HepG2 (cell line): ENCODE measurements at regions not wholly inside any gene's neighbourhood (a gene's known extent, or its start where the extent isn't known, plus 50 kb on each side); places are given as distances from the start of the nearest gene placed in this dataset.

Experiments used
- ATAC-seq: fragments of 200-7000 bp; cut with Tn5 transposase; 3 replicates; pipeline ENCODE4 v1.9.1; 2020; ENCODE audit warnings: mild to moderate bottlenecking, moderate library complexity
- BruUV-seq: library from RNA; stranded (reverse); fragments of 400-500 nt; replicated peaks from 2 replicates; lab custom pipeline; 2021; lab: Mats Ljungman, UMichigan
- CTCF ChIA-PET: fragments of 300-600 bp; formaldehyde crosslinking; extraction: SDS; loops from one replicate; lab custom pipeline; 2021; ENCODE audit warnings: low total read pairs, inconsistent platforms, low intra/inter-chr PET ratio; lab: Yijun Ruan, JAX
- POLR2A ChIA-PET: fragments of 350-600 bp; sonication (Branson Sonifier 250); formaldehyde crosslinking; loops from one replicate; lab custom pipeline; 2020; ENCODE audit warnings: antibody characterized with exemption, inconsistent platforms; lab: Yijun Ruan, JAX
- DNase-seq: peaks from one replicate; pipeline ENCODE4 v3.0.0-alpha.2; 2015; ENCODE audit warnings: low spot score
- FAIRE-seq: peaks from 3 replicates; lab custom pipeline; 2011; peaks lifted over from hg19 to GRCh38; lab: Jason Lieb, UNC
- H2AFZ ChIP-seq: one replicate; pipeline ENCODE4 v1.6.1; 2011; ENCODE audit warnings: low read length, inconsistent platforms
- H3K27ac ChIP-seq: fragments of 300-600 bp; 3 replicates; pipeline ENCODE4 v1.8.0; 2011; ENCODE audit warnings: mixed run types, mild to moderate bottlenecking, mixed read lengths, low read length, inconsistent platforms; ENCODE audit not compliant: insufficient read depth; ENCODE audit errors: extremely low read length
- H3K27me3 ChIP-seq, 2 experiments: fragments of 200-600 bp in 1 of 2; 2 replicates in 1 of 2; 3 replicates in 1 of 2; pipeline versions ENCODE4 v1.6.0 to v1.8.0; 2011; ENCODE audit warnings: low read length in 2 of 2, mild to moderate bottlenecking in 2 of 2, moderate library complexity in 2 of 2, inconsistent platforms in 1 of 2; ENCODE audit not compliant: insufficient read depth in 2 of 2, control insufficient read depth in 1 of 2
- H3K36me3 ChIP-seq, 2 experiments: fragments of 200-600 bp in 1 of 2; replicated peaks in 1 of 2; 2 replicates in 1 of 2; 3 replicates in 1 of 2; pipeline versions ENCODE4 v1.5.1 to v1.8.0; 2011; ENCODE audit warnings: low read length in 2 of 2, inconsistent platforms in 1 of 2; ENCODE audit not compliant: insufficient read depth in 2 of 2, control insufficient read depth in 1 of 2
- H3K4me1 ChIP-seq: 2 replicates; pipeline ENCODE4 v1.5.1; 2012; ENCODE audit warnings: low read length, inconsistent platforms; ENCODE audit not compliant: insufficient read depth
- H3K4me2 ChIP-seq: 2 replicates; pipeline ENCODE4 v1.6.0; 2011; ENCODE audit warnings: low read depth, low read length, inconsistent platforms
- H3K4me3 ChIP-seq, 3 experiments: fragments of 200-600 bp in 1 of 3; sonication (generic), shearing (Covaris generic) in 1 of 3; replicated peaks in 1 of 3; 2 replicates each; pipeline ENCODE4 v1.5.1; 2011 to 2016; ENCODE audit warnings: low read length in 3 of 3, inconsistent platforms in 2 of 3, low read depth in 2 of 3, mild to moderate bottlenecking in 2 of 3, control low read depth in 1 of 3, mixed read lengths in 1 of 3; ENCODE audit not compliant: insufficient read depth in 1 of 3
- H3K79me2 ChIP-seq: one replicate; pipeline ENCODE4 v1.6.1; 2011; ENCODE audit warnings: low read length, inconsistent platforms; ENCODE audit not compliant: insufficient read depth
- H3K9ac ChIP-seq: 2 replicates; pipeline ENCODE4 v1.6.0; 2011; ENCODE audit warnings: mild to moderate bottlenecking, low read depth, low read length, inconsistent platforms; ENCODE audit not compliant: insufficient read depth
- H3K9me3 ChIP-seq: 2 replicates; pipeline ENCODE4 v1.5.1; 2012; ENCODE audit warnings: mild to moderate bottlenecking, low read length
- H4K20me1 ChIP-seq: 2 replicates; pipeline ENCODE4 v1.6.0; 2011; ENCODE audit warnings: inconsistent platforms, mild to moderate bottlenecking, low read length, moderate library complexity; ENCODE audit not compliant: insufficient read depth
- HOXA3 ChIP-seq: sonication (generic); formaldehyde crosslinking; IDR thresholded peaks from 2 replicates; pipeline ENCODE4 v1.5.0; 2020; ENCODE audit warnings: missing genetic modification reagents
- ISX ChIP-seq: sonication (generic); formaldehyde crosslinking; conservative IDR thresholded peaks from 2 replicates; pipeline ENCODE4 v1.5.0; 2020; ENCODE audit warnings: missing genetic modification reagents
- NFIB ChIP-seq: sonication (generic); formaldehyde crosslinking; IDR thresholded peaks from 2 replicates; pipeline ENCODE4 v1.9.0; 2021; ENCODE audit warnings: missing genetic modification reagents, mild to moderate bottlenecking, borderline replicate concordance
- PAWR ChIP-seq: sonication (generic); formaldehyde crosslinking; IDR thresholded peaks from 2 replicates; pipeline ENCODE4 v1.4.0; 2020; ENCODE audit warnings: missing genetic modification reagents, mild to moderate bottlenecking, borderline replicate concordance
- PITX1 ChIP-seq: sonication (generic); formaldehyde crosslinking; IDR thresholded peaks from 2 replicates; pipeline ENCODE4 v1.5.1; 2020; ENCODE audit warnings: mild to moderate bottlenecking, missing genetic modification reagents
- ZNF124 ChIP-seq: sonication (generic); formaldehyde crosslinking; IDR thresholded peaks from 2 replicates; pipeline ENCODE4 v1.4.0; 2020; ENCODE audit warnings: missing genetic modification reagents
- ZNF296 ChIP-seq: sonication (generic); formaldehyde crosslinking; conservative IDR thresholded peaks from 2 replicates; pipeline ENCODE4 v1.5.0; 2020; ENCODE audit warnings: mild to moderate bottlenecking, missing genetic modification reagents
- ZNF607 ChIP-seq: sonication (generic); formaldehyde crosslinking; IDR thresholded peaks from 2 replicates; pipeline ENCODE4 v1.5.1; 2020; ENCODE audit warnings: missing genetic modification reagents, mild to moderate bottlenecking, borderline replicate concordance
- ZNF713 ChIP-seq: sonication (generic); formaldehyde crosslinking; IDR thresholded peaks from 2 replicates; pipeline ENCODE4 v1.4.0; 2020; ENCODE audit warnings: mild to moderate bottlenecking, missing genetic modification reagents
- WGBS: methylation state at CpG from one replicate; pipeline ENCODE4 v1.1.6; 2017; ENCODE audit warnings: low lambda C conversion rate; 5-methylcytosine and 5-hydroxymethylcytosine counted together
- in situ Hi-C: cut with HindIII; loops from 2 replicates; pipeline ENCODE4 v1.10.0; 2017; ENCODE audit warnings: low pct_unique_long_range_greater_than_20kb; ENCODE audit not compliant: extremely low pct_ligation_motif_present
- intact Hi-C: fragments of 100-400 bp; cut with micrococcal nuclease; formaldehyde crosslinking; loops from one replicate; pipeline ENCODE4 v1.10.0; 2022; ENCODE audit not compliant: unreplicated experiment

- TF ChIP-seq ISX (no peak), ZNF296 (CRISPR knock-in tag) (no peak), NFIB (CRISPR knock-in tag) (no peak)
- Histone ChIP-seq H3K9me3 (no peaks in the 10 kb centered on the region), H3K27ac (no peak overlapping the region), H3K4me3 (no peak overlapping the region), H3K36me3 (no peaks in the 10 kb centered on the region), H3K4me1 (no peaks in the 10 kb centered on the region), H3K79me2 (no peaks in the 10 kb centered on the region), H2AFZ (no peak overlapping the region), H4K20me1 (no peaks in the 10 kb centered on the region), H3K27me3 (no peaks in the 10 kb centered on the region), H3K9ac (no peak overlapping the region), H3K4me2 (no peak overlapping the region)
- ATAC-seq (no peak), FAIRE-seq (no peak), DNase-seq (no peak)
- ChIA-PET CTCF (no interaction called here), POLR2A (no interaction called here)
- no TSS peak for BruUV-seq
- 11% methylated on average over 4 of the region's 4 CpGs for WGBS
- in situ Hi-C loops (no loop called here), intact Hi-C loops (no loop called here)
These were observed 529.5 kb upstream of the ZNF462 start for GRCh38 chr9:106333481-106333880.

- FAIRE-seq (no peak), ATAC-seq (no peak), DNase-seq (no peak)
- no peak overlapping the region for H3K4me3 ChIP-seq
- no TSS peak for BruUV-seq
- H3K27ac ChIP-seq = no peak overlapping the region
- no peak overlapping the region for H3K9ac ChIP-seq
- TF ChIP-seq ZNF713 = no peak
- no peak for TF ChIP-seq PAWR
- TF ChIP-seq ZNF124 (CRISPR knock-in tag) = no peak
- no peak for TF ChIP-seq ZNF607 (CRISPR knock-in tag)
- no peak for TF ChIP-seq HOXA3 (CRISPR knock-in tag)
- no peak for TF ChIP-seq PITX1 (CRISPR knock-in tag)
- no peak overlapping the region for H2AFZ ChIP-seq
- H3K4me2 ChIP-seq = no peak overlapping the region
- H3K4me1 ChIP-seq = no peaks in the 10 kb centered on the region
- intact Hi-C loops (no loop called here), in situ Hi-C loops (no loop called here)
- POLR2A ChIA-PET = no interaction called here
- no peaks in the 10 kb centered on the region for H3K36me3 ChIP-seq
- no peaks in the 10 kb centered on the region for H3K27me3 ChIP-seq
- CTCF ChIA-PET = no interaction called here
- H3K79me2 ChIP-seq = no peaks in the 10 kb centered on the region
- WGBS = 1% methylated on average over 4 of the region's 4 CpGs
- H4K20me1 ChIP-seq = no peaks in the 10 kb centered on the region
- no peaks in the 10 kb centered on the region; the same call in 1 of the 2 replicates for H3K9me3 ChIP-seq
These were observed 528.9 kb upstream of the ZNF462 start for GRCh38 chr9:106334081-106334480.
